IMR-90 (cell line): ENCODE measurements at regions not wholly inside any gene's neighbourhood (a gene's known extent, or its start where the extent isn't known, plus 50 kb on each side); places are given as distances from the start of the nearest gene placed in this dataset.

Source experiments
- ATAC-seq: fragments of 200-7000 bp; cut with Tn5 transposase; 2 replicates; pipeline ENCODE4 v1.9.1; 2020; ENCODE audit warnings: low read depth, mild to moderate bottlenecking, moderate library complexity
- BruUV-seq: library from RNA; stranded (reverse); fragments of 400-500 nt; replicated peaks from 2 replicates; lab custom pipeline; 2021; lab: Mats Ljungman, UMichigan
- CTCF ChIA-PET: fragments of 300-600 bp; formaldehyde crosslinking; extraction: SDS; loops from one replicate; lab custom pipeline; 2021; ENCODE audit warnings: antibody characterized with exemption; lab: Yijun Ruan, JAX
- POLR2A ChIA-PET: fragments of 300-600 bp; sonication (Branson Sonifier 250); formaldehyde crosslinking; loops from one replicate; lab custom pipeline; 2022; ENCODE audit warnings: antibody characterized with exemption; ENCODE audit not compliant: unreplicated experiment; lab: Charles Lee
- DNase-seq: peaks from one replicate; pipeline ENCODE4 v3.0.0; 2013
- H2AFZ ChIP-seq: replicated peaks from 2 replicates; pipeline ENCODE3; 2013; ENCODE audit warnings: low read length, mild to moderate bottlenecking; ENCODE audit not compliant: poor library complexity
- H2AK5ac ChIP-seq: 2 replicates; pipeline ENCODE4 v1.6.1; 2013; ENCODE audit warnings: low read depth, low read length, inconsistent platforms
- H2AK9ac ChIP-seq: replicated peaks from 2 replicates; pipeline ENCODE3; 2013; ENCODE audit warnings: mild to moderate bottlenecking, low read depth, low read length, moderate library complexity; ENCODE audit not compliant: poor library complexity
- H2BK120ac ChIP-seq: 2 replicates; pipeline ENCODE4 v1.6.1; 2013; ENCODE audit warnings: low read depth, low read length, inconsistent platforms
- H2BK15ac ChIP-seq: 3 replicates; pipeline ENCODE4 v1.6.1; 2013; ENCODE audit warnings: low read depth, low read length, inconsistent platforms
- H2BK20ac ChIP-seq: 2 replicates; pipeline ENCODE4 v1.6.1; 2013; ENCODE audit warnings: low read depth, mild to moderate bottlenecking, inconsistent platforms, low read length, moderate library complexity
- H2BK5ac ChIP-seq: 2 replicates; pipeline ENCODE4 v1.6.1; 2013; ENCODE audit warnings: mild to moderate bottlenecking, low read depth, low read length, inconsistent platforms; ENCODE audit not compliant: poor library complexity, severe bottlenecking
- H3K14ac ChIP-seq: replicated peaks from 2 replicates; pipeline ENCODE4 v1.6.1; 2013; ENCODE audit warnings: low read depth, low read length, inconsistent platforms
- H3K18ac ChIP-seq: 2 replicates; pipeline ENCODE4 v1.6.1; 2013; ENCODE audit warnings: low read depth, low read length, control low read depth
- H3K23ac ChIP-seq: 2 replicates; pipeline ENCODE4 v1.6.1; 2013; ENCODE audit warnings: low read depth, low read length, inconsistent platforms
- H3K27ac ChIP-seq: 2 replicates; pipeline ENCODE4 v1.5.1; 2013; ENCODE audit warnings: mild to moderate bottlenecking, control low read depth, low read length; ENCODE audit not compliant: insufficient read depth
- H3K27me3 ChIP-seq: 2 replicates; pipeline ENCODE4 v1.6.1; 2013; ENCODE audit warnings: low read length; ENCODE audit not compliant: control insufficient read depth, insufficient read depth
- H3K36me3 ChIP-seq: 2 replicates; pipeline ENCODE4 v1.6.1; 2013; ENCODE audit warnings: low read length, mixed read lengths; ENCODE audit not compliant: control insufficient read depth, insufficient read depth
- H3K4ac ChIP-seq: 2 replicates; pipeline ENCODE4 v1.6.1; 2013; ENCODE audit warnings: low read depth, low read length, inconsistent platforms
- H3K4me1 ChIP-seq: 2 replicates; pipeline ENCODE4 v1.6.1; 2013; ENCODE audit warnings: low read length, mixed read lengths; ENCODE audit not compliant: control insufficient read depth, insufficient read depth
- H3K4me2 ChIP-seq: 2 replicates; pipeline ENCODE4 v1.6.1; 2013; ENCODE audit warnings: low read depth, mild to moderate bottlenecking, control low read depth, low read length, moderate library complexity
- H3K4me3 ChIP-seq: 2 replicates; pipeline ENCODE4 v1.5.1; 2013; ENCODE audit warnings: low read depth, mild to moderate bottlenecking, control low read depth, low read length, moderate library complexity; ENCODE audit not compliant: insufficient read depth
- H3K56ac ChIP-seq: 2 replicates; pipeline ENCODE4 v1.6.1; 2013; ENCODE audit warnings: low read length, inconsistent platforms; ENCODE audit not compliant: insufficient read depth; ENCODE audit errors: extremely low read depth
- H3K79me1 ChIP-seq, 2 experiments: 2 replicates each; pipeline ENCODE4 v1.6.1; 2013; ENCODE audit warnings: low read length in 2 of 2, inconsistent platforms in 1 of 2, low read depth in 1 of 2
- H3K9ac ChIP-seq: 2 replicates; pipeline ENCODE4 v1.6.1; 2013; ENCODE audit warnings: low read depth, low read length, control low read depth
- H3K9me1 ChIP-seq: 2 replicates; pipeline ENCODE4 v1.6.1; 2013; ENCODE audit warnings: low read length, inconsistent platforms; ENCODE audit not compliant: insufficient read depth
- H3K9me3 ChIP-seq: 2 replicates; pipeline ENCODE4 v1.6.1; 2013; ENCODE audit warnings: low read length; ENCODE audit not compliant: control insufficient read depth, insufficient read depth
- H4K20me1 ChIP-seq: 2 replicates; pipeline ENCODE4 v1.6.1; 2013; ENCODE audit warnings: low read length, inconsistent platforms; ENCODE audit not compliant: insufficient read depth
- H4K5ac ChIP-seq: 2 replicates; pipeline ENCODE4 v1.6.1; 2013; ENCODE audit warnings: mild to moderate bottlenecking, low read depth, low read length, control low read depth
- H4K8ac ChIP-seq, 2 experiments: 2 replicates each; pipeline ENCODE4 v1.6.1; 2013; ENCODE audit warnings: low read depth in 2 of 2, low read length in 2 of 2, control low read depth in 1 of 2, inconsistent platforms in 1 of 2
- H4K91ac ChIP-seq: 2 replicates; pipeline ENCODE4 v1.6.1; 2013; ENCODE audit warnings: low read depth, low read length, inconsistent platforms; ENCODE audit not compliant: insufficient read depth
- BHLHE40 ChIP-seq: fragments of 150-350 bp; IDR thresholded peaks from 2 replicates; pipeline ENCODE4 v1.6.1; 2016; ENCODE audit warnings: mild to moderate bottlenecking, low read depth, low read length
- CEBPB ChIP-seq: IDR thresholded peaks from 2 replicates; pipeline ENCODE4 v1.6.1; 2012; ENCODE audit warnings: low read depth, low read length, improper control_type of control experiment
- ELK1 ChIP-seq: fragments of 150-350 bp; IDR thresholded peaks from 2 replicates; pipeline ENCODE4 v1.6.1; 2016; ENCODE audit warnings: low read depth, mild to moderate bottlenecking, low read length, moderate library complexity, borderline replicate concordance
- FOS ChIP-seq: fragments of 150-350 bp; IDR thresholded peaks from 2 replicates; pipeline ENCODE4 v1.6.1; 2016; ENCODE audit warnings: low read depth, low read length
- NFE2L2 ChIP-seq: fragments of 150-350 bp; IDR thresholded peaks from 2 replicates; pipeline ENCODE4 v1.6.1; 2016; ENCODE audit warnings: low read depth, mild to moderate bottlenecking, low read length
- POLR2A ChIP-seq: IDR thresholded peaks from 2 replicates; pipeline ENCODE4 v1.6.1; 2012; ENCODE audit warnings: mild to moderate bottlenecking, low read depth, low read length
- USF2 ChIP-seq: fragments of 150-350 bp; IDR thresholded peaks from 2 replicates; pipeline ENCODE4 v1.6.1; 2017; ENCODE audit warnings: mild to moderate bottlenecking, antibody characterized with exemption, low read length, low read depth
- WGBS, 2 experiments: methylation state at CpG; one replicate each; pipeline versions ENCODE4 v1.1.5 to v1.1.7; 2013; ENCODE audit warnings: missing lambda C conversion rate in 2 of 2; ENCODE audit not compliant: insufficient read length in 1 of 2; ENCODE audit errors: extremely low coverage in 2 of 2; 5-methylcytosine and 5-hydroxymethylcytosine counted together
- dilution Hi-C: fragments of 300-500 bp; cut with HindIII; formaldehyde crosslinking; loops from one replicate; pipeline ENCODE4 v1.14.3; 2018; ENCODE audit warnings: low sequenced_read_pairs; ENCODE audit not compliant: unreplicated experiment
- in situ Hi-C: fragments of 300-500 bp; cut with MboI; formaldehyde crosslinking; loops from 3 replicates; pipeline ENCODE4 v1.14.3; 2019; ENCODE audit warnings: low sequenced_read_pairs, inconsistent platforms, mixed read lengths
- intact Hi-C: fragments of 100-400 bp; cut with micrococcal nuclease; formaldehyde crosslinking; loops from 2 replicates; pipeline ENCODE4 v1.10.0; 2022

GRCh38 chr6:104320896-104321295 is 538.8 kb downstream of the HACE1 start:
- no peak for ATAC-seq
- Histone ChIP-seq H3K36me3 (no peaks in the 10 kb centered on the region), H3K4ac (no peak overlapping the region), H2AK9ac (no peak overlapping the region), H4K91ac (no peak overlapping the region), H4K5ac (no peak overlapping the region), H3K4me1 (no peaks in the 10 kb centered on the region), H2BK20ac (no peak overlapping the region), H3K56ac (no peak overlapping the region), H2AK5ac (no peak overlapping the region), H4K20me1 (no peaks in the 10 kb centered on the region), H3K27ac (no peak overlapping the region), H3K9ac (no peak overlapping the region), H2BK15ac (no peak overlapping the region), H3K27me3 (no peaks in the 10 kb centered on the region), H3K23ac (no peak overlapping the region), H2BK5ac (no peak overlapping the region), H3K4me2 (no peak overlapping the region), H3K79me1 (no peaks in the 10 kb centered on the region), H3K14ac (no peak overlapping the region), H3K9me3 (peaks cover 9% of the 10 kb centered on the region; the same call in 1 of the 2 replicates), H3K4me3 (no peak overlapping the region), H3K18ac (no peak overlapping the region), H4K8ac (no peak overlapping the region), H3K9me1 (no peaks in the 10 kb centered on the region), H2BK120ac (no peak overlapping the region), H2AFZ (no peak overlapping the region)
- TF ChIP-seq POLR2A (no peak), BHLHE40 (no peak), USF2 (no peak), CEBPB (no peak), FOS (no peak), NFE2L2 (no peak), ELK1 (no peak)
- dilution Hi-C loops (no loop called here), intact Hi-C loops (no loop called here), in situ Hi-C loops (no loop called here)
- DNase-seq = no peak
- ChIA-PET POLR2A (no interaction called here), CTCF (no interaction called here)
- no CpG with 5 or more reads among the region's 4 CpGs for WGBS, 2 experiments
- BruUV-seq = no TSS peak
